Neural cell (in vitro differentiated cells): ENCODE measurements at regions not wholly inside any gene's neighbourhood (a gene's known extent, or its start where the extent isn't known, plus 50 kb on each side); places are given as distances from the start of the nearest gene placed in this dataset.

Experiments
- H2AFZ ChIP-seq: fragments of 200-600, 300-800 bp; sonication (generic), shearing (Covaris generic); 2 replicates; pipeline ENCODE4 v1.6.0; 2014; ENCODE audit warnings: low read depth, mild to moderate bottlenecking, antibody characterized with exemption, low read length, moderate library complexity
- H3F3A ChIP-seq: fragments of 200-600 bp; shearing (Covaris generic); 2 replicates; pipeline ENCODE4 v1.6.1; 2016; ENCODE audit warnings: mild to moderate bottlenecking, moderate library complexity, mixed read lengths, antibody characterized with exemption, low read length; ENCODE audit not compliant: insufficient read depth, poor library complexity, severe bottlenecking
- H3K27ac ChIP-seq: fragments of 200-600, 300-800 bp; sonication (generic), shearing (Covaris generic); 2 replicates; pipeline ENCODE4 v1.5.1; 2014; ENCODE audit warnings: mild to moderate bottlenecking, low read length, moderate library complexity
- H3K27me3 ChIP-seq: fragments of 300-800, 200-600 bp; sonication (generic), shearing (Covaris generic); 2 replicates; pipeline ENCODE4 v1.6.0; 2014; ENCODE audit warnings: mild to moderate bottlenecking, low read depth, low read length, moderate library complexity; ENCODE audit not compliant: insufficient read depth
- H3K36me3 ChIP-seq: fragments of 300-800, 200-600 bp; sonication (generic), shearing (Covaris generic); 2 replicates; pipeline ENCODE4 v1.5.1; 2014; ENCODE audit warnings: mild to moderate bottlenecking, antibody characterized with exemption, low read length, moderate library complexity; ENCODE audit not compliant: insufficient read depth
- H3K4me2 ChIP-seq: fragments of 300-800, 200-600 bp; sonication (generic), shearing (Covaris generic); 2 replicates; pipeline ENCODE4 v1.6.0; 2014; ENCODE audit warnings: mild to moderate bottlenecking, low read length
- H3K4me3 ChIP-seq: fragments of 300-800, 200-600 bp; sonication (generic), shearing (Covaris generic); 2 replicates; pipeline ENCODE4 v1.5.1; 2014; ENCODE audit warnings: mild to moderate bottlenecking, low read length, moderate library complexity
- H3K79me2 ChIP-seq: fragments of 200-600 bp; shearing (Covaris generic); replicated peaks from 2 replicates; pipeline ENCODE4 v1.6.0; 2014; ENCODE audit warnings: mild to moderate bottlenecking, low read length, moderate library complexity; ENCODE audit not compliant: insufficient read depth
- H3K9ac ChIP-seq: fragments of 300-800, 200-600 bp; sonication (generic), shearing (Covaris generic); 2 replicates; pipeline ENCODE4 v1.6.1; 2016; ENCODE audit warnings: mild to moderate bottlenecking, low read length, mixed read lengths
- H3K9me2 ChIP-seq: fragments of 200-600 bp; shearing (Covaris generic); 2 replicates; pipeline ENCODE4 v1.6.1; 2016; ENCODE audit warnings: mild to moderate bottlenecking, low read length, mixed read lengths; ENCODE audit not compliant: insufficient read depth
- H3K9me3 ChIP-seq: fragments of 200-600, 300-800 bp; sonication (generic), shearing (Covaris generic); 2 replicates; pipeline ENCODE4 v1.6.1; 2016; ENCODE audit warnings: mild to moderate bottlenecking, mixed run types, low read length, moderate library complexity, mixed read lengths
- H4K20me1 ChIP-seq: fragments of 200-600 bp; shearing (Covaris generic); 2 replicates; pipeline ENCODE4 v1.6.1; 2016; ENCODE audit warnings: mild to moderate bottlenecking, mixed run types; ENCODE audit not compliant: insufficient read depth
- EP300 ChIP-seq: fragments of 450-650 bp; conservative IDR thresholded peaks from 2 replicates; pipeline ENCODE4 v1.6.1; 2014; ENCODE audit warnings: antibody characterized with exemption, mild to moderate bottlenecking, moderate library complexity; ENCODE audit not compliant: poor library complexity, severe bottlenecking
- EZH2 ChIP-seq: fragments of 200-600, 300-800 bp; shearing (Covaris generic), sonication (generic); IDR thresholded peaks from 2 replicates; pipeline ENCODE4 v1.6.1; 2014; ENCODE audit warnings: antibody characterized with exemption, low read length, borderline replicate concordance, mild to moderate bottlenecking; ENCODE audit not compliant: insufficient read depth, poor library complexity, severe bottlenecking
- MXI1 ChIP-seq: fragments of 450-650 bp; conservative IDR thresholded peaks from 2 replicates; pipeline ENCODE4 v1.6.1; 2014; ENCODE audit warnings: antibody characterized with exemption, mild to moderate bottlenecking; ENCODE audit not compliant: poor library complexity, severe bottlenecking
- POLR2AphosphoS5 ChIP-seq: IDR thresholded peaks from 2 replicates; pipeline ENCODE4 v1.6.1; 2012
- RAD21 ChIP-seq: fragments of 450-650 bp; conservative IDR thresholded peaks from 2 replicates; pipeline ENCODE4 v1.6.1; 2014; ENCODE audit warnings: antibody characterized with exemption, mild to moderate bottlenecking, moderate library complexity
- SMC3 ChIP-seq: fragments of 450-650 bp; conservative IDR thresholded peaks from 2 replicates; pipeline ENCODE4 v1.6.1; 2014; ENCODE audit warnings: antibody characterized with exemption, mild to moderate bottlenecking, moderate library complexity; ENCODE audit not compliant: poor library complexity
- TAF1 ChIP-seq: IDR thresholded peaks from 2 replicates; pipeline ENCODE4 v1.6.1; 2012; ENCODE audit warnings: low read depth
- TF ChIP-seq, protein P1 (sequence below): fragments of 450-650 bp; IDR thresholded peaks from 2 replicates; pipeline ENCODE4 v1.5.1; 2014; ENCODE audit warnings: antibody characterized with exemption, mild to moderate bottlenecking, moderate library complexity; ENCODE audit not compliant: poor library complexity, severe bottlenecking
- TF ChIP-seq, protein P2 (sequence below): IDR thresholded peaks from 2 replicates; pipeline ENCODE4 v1.6.1; 2012; ENCODE audit warnings: borderline replicate concordance

DNA sequence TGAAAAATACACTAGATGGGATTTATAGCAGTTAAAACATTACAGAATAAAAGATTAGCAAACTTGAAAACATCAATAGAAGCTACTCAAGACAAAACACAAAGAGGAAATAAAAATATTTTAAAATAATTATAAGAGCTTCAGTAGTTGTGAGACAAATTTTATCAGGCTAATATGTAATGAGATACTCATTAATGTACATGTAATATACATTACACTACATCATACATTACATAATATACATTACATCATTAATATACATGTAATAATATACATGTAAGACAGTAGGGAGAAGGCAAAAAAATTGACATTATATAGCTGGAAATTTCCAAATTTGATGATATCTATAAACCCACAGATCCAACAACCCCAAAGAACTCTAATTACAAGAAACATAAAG is 249.4 kb upstream of the HMGA2 start:
- H3K9ac ChIP-seq: no peak overlapping the region
- no peaks in the 10 kb centered on the region for H3K9me3 ChIP-seq
- no peaks in the 10 kb centered on the region for H3K79me2 ChIP-seq
- H3K27me3 ChIP-seq: no peaks in the 10 kb centered on the region
- TF ChIP-seq SMC3 (no peak), EZH2 (no peak), EP300 (no peak), POLR2AphosphoS5 (no peak), RAD21 (no peak), TAF1 (no peak), MXI1 (no peak)
- TF ChIP-seq, protein P1, sequence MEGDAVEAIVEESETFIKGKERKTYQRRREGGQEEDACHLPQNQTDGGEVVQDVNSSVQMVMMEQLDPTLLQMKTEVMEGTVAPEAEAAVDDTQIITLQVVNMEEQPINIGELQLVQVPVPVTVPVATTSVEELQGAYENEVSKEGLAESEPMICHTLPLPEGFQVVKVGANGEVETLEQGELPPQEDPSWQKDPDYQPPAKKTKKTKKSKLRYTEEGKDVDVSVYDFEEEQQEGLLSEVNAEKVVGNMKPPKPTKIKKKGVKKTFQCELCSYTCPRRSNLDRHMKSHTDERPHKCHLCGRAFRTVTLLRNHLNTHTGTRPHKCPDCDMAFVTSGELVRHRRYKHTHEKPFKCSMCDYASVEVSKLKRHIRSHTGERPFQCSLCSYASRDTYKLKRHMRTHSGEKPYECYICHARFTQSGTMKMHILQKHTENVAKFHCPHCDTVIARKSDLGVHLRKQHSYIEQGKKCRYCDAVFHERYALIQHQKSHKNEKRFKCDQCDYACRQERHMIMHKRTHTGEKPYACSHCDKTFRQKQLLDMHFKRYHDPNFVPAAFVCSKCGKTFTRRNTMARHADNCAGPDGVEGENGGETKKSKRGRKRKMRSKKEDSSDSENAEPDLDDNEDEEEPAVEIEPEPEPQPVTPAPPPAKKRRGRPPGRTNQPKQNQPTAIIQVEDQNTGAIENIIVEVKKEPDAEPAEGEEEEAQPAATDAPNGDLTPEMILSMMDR: no peak
- TF ChIP-seq, protein P2, sequence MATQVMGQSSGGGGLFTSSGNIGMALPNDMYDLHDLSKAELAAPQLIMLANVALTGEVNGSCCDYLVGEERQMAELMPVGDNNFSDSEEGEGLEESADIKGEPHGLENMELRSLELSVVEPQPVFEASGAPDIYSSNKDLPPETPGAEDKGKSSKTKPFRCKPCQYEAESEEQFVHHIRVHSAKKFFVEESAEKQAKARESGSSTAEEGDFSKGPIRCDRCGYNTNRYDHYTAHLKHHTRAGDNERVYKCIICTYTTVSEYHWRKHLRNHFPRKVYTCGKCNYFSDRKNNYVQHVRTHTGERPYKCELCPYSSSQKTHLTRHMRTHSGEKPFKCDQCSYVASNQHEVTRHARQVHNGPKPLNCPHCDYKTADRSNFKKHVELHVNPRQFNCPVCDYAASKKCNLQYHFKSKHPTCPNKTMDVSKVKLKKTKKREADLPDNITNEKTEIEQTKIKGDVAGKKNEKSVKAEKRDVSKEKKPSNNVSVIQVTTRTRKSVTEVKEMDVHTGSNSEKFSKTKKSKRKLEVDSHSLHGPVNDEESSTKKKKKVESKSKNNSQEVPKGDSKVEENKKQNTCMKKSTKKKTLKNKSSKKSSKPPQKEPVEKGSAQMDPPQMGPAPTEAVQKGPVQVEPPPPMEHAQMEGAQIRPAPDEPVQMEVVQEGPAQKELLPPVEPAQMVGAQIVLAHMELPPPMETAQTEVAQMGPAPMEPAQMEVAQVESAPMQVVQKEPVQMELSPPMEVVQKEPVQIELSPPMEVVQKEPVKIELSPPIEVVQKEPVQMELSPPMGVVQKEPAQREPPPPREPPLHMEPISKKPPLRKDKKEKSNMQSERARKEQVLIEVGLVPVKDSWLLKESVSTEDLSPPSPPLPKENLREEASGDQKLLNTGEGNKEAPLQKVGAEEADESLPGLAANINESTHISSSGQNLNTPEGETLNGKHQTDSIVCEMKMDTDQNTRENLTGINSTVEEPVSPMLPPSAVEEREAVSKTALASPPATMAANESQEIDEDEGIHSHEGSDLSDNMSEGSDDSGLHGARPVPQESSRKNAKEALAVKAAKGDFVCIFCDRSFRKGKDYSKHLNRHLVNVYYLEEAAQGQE: no peak
- H3K4me2 ChIP-seq: no peak overlapping the region
- H3K9me2 ChIP-seq: no peaks in the 10 kb centered on the region
- H4K20me1 ChIP-seq: no peaks in the 10 kb centered on the region
- H3K27ac ChIP-seq: no peak overlapping the region
- no peak overlapping the region for H3K4me3 ChIP-seq
- no peaks in the 10 kb centered on the region for H3F3A ChIP-seq
- no peak overlapping the region for H2AFZ ChIP-seq
- no peaks in the 10 kb centered on the region for H3K36me3 ChIP-seq

- Histone ChIP-seq H3K27me3 (no peaks in the 10 kb centered on the region), H4K20me1 (no peaks in the 10 kb centered on the region), H3K9ac (no peak overlapping the region), H3K4me3 (no peak overlapping the region), H3K79me2 (no peaks in the 10 kb centered on the region), H3K4me2 (no peak overlapping the region), H3K9me2 (no peaks in the 10 kb centered on the region), H3K9me3 (no peaks in the 10 kb centered on the region), H3K36me3 (no peaks in the 10 kb centered on the region), H3F3A (no peaks in the 10 kb centered on the region), H2AFZ (no peak overlapping the region), H3K27ac (no peak overlapping the region)
- no peak for TF ChIP-seq RAD21
- no peak for TF ChIP-seq TAF1
- no peak for TF ChIP-seq SMC3
- TF ChIP-seq MXI1: no peak
- no peak for TF ChIP-seq EP300
- TF ChIP-seq EZH2: no peak
- no peak for TF ChIP-seq POLR2AphosphoS5
- TF ChIP-seq, protein P2: no peak
- TF ChIP-seq, protein P1: no peak
Observed at GRCh38 chr12:65584016-65584415, 240.3 kb upstream of the HMGA2 start.
